AG04450 (cell line): ENCODE measurements at regions not wholly inside any gene's neighbourhood (a gene's known extent, or its start where the extent isn't known, plus 50 kb on each side); places are given as distances from the start of the nearest gene placed in this dataset.

Source experiments
- CTCF ChIA-PET: fragments of 300-600, 350-600 bp; formaldehyde crosslinking; extraction: SDS; loops from one replicate; lab custom pipeline; 2022; ENCODE audit warnings: antibody characterized with exemption, inconsistent platforms; lab: Charles Lee
- POLR2A ChIA-PET: fragments of 350-600 bp; formaldehyde crosslinking; extraction: SDS; loops from one replicate; lab custom pipeline; 2021; ENCODE audit warnings: antibody characterized with exemption, inconsistent platforms; lab: Yijun Ruan, JAX
- DNase-seq: peaks from one replicate; pipeline ENCODE4 v3.0.0-alpha.2; 2011; ENCODE audit warnings: low read depth, low spot score
- H3K27ac ChIP-seq: one replicate; pipeline ENCODE4 v1.5.1; 2012; ENCODE audit warnings: low read depth, low read length, control low read depth
- H3K27me3 ChIP-seq: one replicate; pipeline ENCODE4 v1.6.0; 2012; ENCODE audit warnings: low read length; ENCODE audit not compliant: control insufficient read depth, insufficient read depth
- H3K4me3 ChIP-seq: 2 replicates; pipeline ENCODE4 v1.5.1; 2011; ENCODE audit warnings: mild to moderate bottlenecking, low read depth, low read length, control low read depth
- H3K9me3 ChIP-seq: 2 replicates; pipeline ENCODE4 v1.5.1; 2012; ENCODE audit warnings: low read length; ENCODE audit not compliant: control insufficient read depth, insufficient read depth
- TF ChIP-seq, protein P1 (sequence below): IDR thresholded peaks from 2 replicates; pipeline ENCODE4 v1.5.1; 2011; ENCODE audit warnings: low read depth, low read length, control low read depth, inconsistent platforms

DNA sequence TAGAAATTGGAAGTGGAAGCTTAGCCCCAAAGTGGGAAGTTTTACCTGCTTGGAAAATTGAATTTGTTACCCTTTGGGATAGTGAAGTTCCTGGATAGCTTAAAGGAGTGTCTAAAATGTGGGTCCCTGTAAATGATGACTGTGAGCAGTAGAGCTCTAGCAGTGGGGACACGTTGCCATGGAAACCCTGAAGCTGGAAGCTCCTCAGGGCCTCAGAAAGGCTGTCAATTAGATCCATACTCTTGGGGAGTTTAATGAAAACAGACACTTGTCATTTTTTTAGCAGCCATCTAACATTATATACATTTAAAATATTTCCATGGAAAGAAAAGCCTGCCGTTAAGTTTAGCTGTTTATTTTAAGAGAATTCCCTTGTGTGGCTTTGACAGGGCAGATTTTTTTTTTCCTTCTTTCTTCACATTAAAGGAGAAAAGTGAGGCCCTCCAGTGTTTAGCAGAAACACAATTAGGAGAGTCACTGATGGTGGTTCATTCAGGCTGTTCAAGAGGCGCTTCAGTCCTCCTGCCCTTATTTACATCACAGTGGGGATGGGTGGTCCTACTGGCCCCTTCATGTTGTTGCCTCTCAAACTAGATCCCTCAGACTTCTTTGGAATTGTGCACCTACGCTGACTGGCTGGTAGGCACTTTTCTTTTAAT is 518.4 kb downstream of the CCSER2 start:
- POLR2A ChIA-PET: no interaction called here
- H3K9me3 ChIP-seq: peaks cover 15% of the 10 kb centered on the region
- H3K27ac ChIP-seq: no peak overlapping the region
- DNase-seq: no peak
- no peaks in the 10 kb centered on the region for H3K27me3 ChIP-seq
- no peak overlapping the region for H3K4me3 ChIP-seq
- TF ChIP-seq, protein P1, sequence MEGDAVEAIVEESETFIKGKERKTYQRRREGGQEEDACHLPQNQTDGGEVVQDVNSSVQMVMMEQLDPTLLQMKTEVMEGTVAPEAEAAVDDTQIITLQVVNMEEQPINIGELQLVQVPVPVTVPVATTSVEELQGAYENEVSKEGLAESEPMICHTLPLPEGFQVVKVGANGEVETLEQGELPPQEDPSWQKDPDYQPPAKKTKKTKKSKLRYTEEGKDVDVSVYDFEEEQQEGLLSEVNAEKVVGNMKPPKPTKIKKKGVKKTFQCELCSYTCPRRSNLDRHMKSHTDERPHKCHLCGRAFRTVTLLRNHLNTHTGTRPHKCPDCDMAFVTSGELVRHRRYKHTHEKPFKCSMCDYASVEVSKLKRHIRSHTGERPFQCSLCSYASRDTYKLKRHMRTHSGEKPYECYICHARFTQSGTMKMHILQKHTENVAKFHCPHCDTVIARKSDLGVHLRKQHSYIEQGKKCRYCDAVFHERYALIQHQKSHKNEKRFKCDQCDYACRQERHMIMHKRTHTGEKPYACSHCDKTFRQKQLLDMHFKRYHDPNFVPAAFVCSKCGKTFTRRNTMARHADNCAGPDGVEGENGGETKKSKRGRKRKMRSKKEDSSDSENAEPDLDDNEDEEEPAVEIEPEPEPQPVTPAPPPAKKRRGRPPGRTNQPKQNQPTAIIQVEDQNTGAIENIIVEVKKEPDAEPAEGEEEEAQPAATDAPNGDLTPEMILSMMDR: no peak
- CTCF ChIA-PET: no interaction called here

DNA sequence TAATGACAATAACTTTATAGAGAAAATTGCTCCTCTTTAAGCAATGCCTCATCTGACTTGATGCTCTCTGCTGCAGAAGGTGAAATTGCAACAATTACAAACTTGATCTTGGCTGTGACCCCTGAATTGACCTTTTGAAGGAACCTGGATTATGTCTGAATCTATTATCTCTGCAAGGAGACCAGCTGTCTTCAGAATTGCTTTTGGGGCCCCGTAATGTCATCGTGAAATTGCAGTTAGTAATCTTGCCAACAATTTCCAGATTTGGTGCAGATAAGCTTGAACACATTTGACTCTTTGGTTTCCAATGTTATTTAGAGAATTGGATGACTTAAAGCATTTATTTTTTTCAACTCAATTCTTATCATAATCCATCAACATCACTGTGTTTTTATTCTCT is 520.6 kb downstream of the CCSER2 start:
- no peak overlapping the region for H3K4me3 ChIP-seq
- DNase-seq: no peak
- ChIA-PET CTCF (no interaction called here), POLR2A (no interaction called here)
- H3K27ac ChIP-seq: no peak overlapping the region
- TF ChIP-seq, protein P1: no peak
- H3K27me3 ChIP-seq: no peaks in the 10 kb centered on the region
- peaks cover 17% of the 10 kb centered on the region for H3K9me3 ChIP-seq

DNA sequence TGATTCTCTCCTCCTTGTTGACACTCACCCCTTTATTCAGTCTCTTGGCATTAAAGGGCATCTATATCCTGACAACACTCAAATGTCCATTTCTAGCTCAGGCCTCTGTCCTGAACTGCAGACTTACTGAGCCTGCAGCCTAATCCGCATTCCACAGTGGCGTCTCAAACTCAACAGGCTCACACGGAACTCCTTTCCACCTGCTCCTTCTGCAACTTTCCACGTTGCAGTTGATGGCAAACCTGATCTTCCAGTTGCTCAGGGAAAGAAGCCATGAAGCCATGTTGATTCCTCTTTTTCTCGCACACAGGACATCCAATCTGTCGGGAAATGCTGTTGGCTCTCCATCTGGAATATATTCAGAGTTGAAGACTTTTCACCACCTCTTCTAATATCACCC is 522.4 kb downstream of the CCSER2 start:
- H3K27me3 ChIP-seq: no peaks in the 10 kb centered on the region
- H3K9me3 ChIP-seq: peaks cover 15% of the 10 kb centered on the region; the same call in 1 of the 2 replicates
- H3K27ac ChIP-seq: no peak overlapping the region
- ChIA-PET CTCF (no interaction called here), POLR2A (no interaction called here)
- TF ChIP-seq, protein P1: no peak
- no peak overlapping the region for H3K4me3 ChIP-seq
- DNase-seq: no peak

DNA sequence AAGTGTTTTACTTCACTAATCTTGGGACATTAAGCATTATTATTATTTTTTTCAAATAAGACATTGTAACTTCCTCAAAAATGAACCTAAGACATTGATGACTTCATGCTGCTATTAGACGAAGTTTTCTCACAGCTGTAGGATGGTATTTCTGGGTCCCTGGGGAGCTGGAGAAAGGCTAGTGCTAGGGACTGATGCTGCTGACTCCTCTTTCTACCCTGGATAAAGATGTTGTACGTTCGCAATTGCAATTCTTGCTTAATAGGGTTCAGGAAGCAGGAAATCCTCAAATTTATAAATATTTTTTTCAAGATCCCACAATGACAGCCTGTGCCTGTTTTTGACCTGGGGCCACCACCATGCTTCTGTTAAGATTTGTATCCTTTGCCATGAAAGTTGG is 526.0 kb downstream of the CCSER2 start:
- ChIA-PET POLR2A (no interaction called here), CTCF (no interaction called here)
- Histone ChIP-seq H3K27me3 (no peaks in the 10 kb centered on the region), H3K4me3 (no peak overlapping the region), H3K27ac (no peak overlapping the region), H3K9me3 (peaks cover 9% of the 10 kb centered on the region; the same call in 1 of the 2 replicates)
- no peak for DNase-seq
- TF ChIP-seq, protein P1: no peak

- CTCF ChIA-PET: no interaction called here
- Histone ChIP-seq H3K27me3 (no peaks in the 10 kb centered on the region), H3K4me3 (no peak overlapping the region), H3K9me3 (peaks cover 4% of the 10 kb centered on the region; the same call in 1 of the 2 replicates), H3K27ac (no peak overlapping the region)
- TF ChIP-seq, protein P1: no peak
- POLR2A ChIA-PET: no interaction called here
- DNase-seq: no peak
Observed at GRCh38 chr10:84860855-84861254, 532.5 kb downstream of the CCSER2 start.
